ENCODE measurements at regions not wholly inside any gene's neighbourhood (a gene's known extent, or its start where the extent isn't known, plus 50 kb on each side); places are given as distances from the start of the nearest gene placed in this dataset.

GRCh38 chr2:150903055-150903454, 358.6 kb downstream of the RBM43 start:
- TF ChIP-seq CTCF (IDR thresholded peaks at IDR 0.05; ENCODE audit: extremely low read depth in 1 of 2, insufficient read depth in 1 of 2, low read depth in 1 of 2, low read length in 2 of 2): no peak
- no peak for TF ChIP-seq POLR2A (IDR thresholded peaks at IDR 0.05; ENCODE audit: low read depth, low read length)
- TF ChIP-seq EZH2 (IDR thresholded peaks at IDR 0.05; ENCODE audit: borderline replicate concordance, low read depth, low read length, severe bottlenecking): no peak
- no peak for TF ChIP-seq MAX (IDR thresholded peaks at IDR 0.05; ENCODE audit: insufficient read depth, insufficient read length)
- TF ChIP-seq MYC (IDR thresholded peaks at IDR 0.05; ENCODE audit: low read depth, low read length): no peak
- no peak for TF ChIP-seq POLR2AphosphoS5 (IDR thresholded peaks at IDR 0.05; ENCODE audit: insufficient read depth, low read depth, low read length)

All from endothelial cell of umbilical vein (primary cell).